Heart left ventricle (tissue), 16 donors: ENCODE measurements at regions not wholly inside any gene's neighbourhood (a gene's known extent, or its start where the extent isn't known, plus 50 kb on each side); places are given as distances from the start of the nearest gene placed in this dataset.

Source experiments
- ATAC-seq, 4 donors: fragments of 200-7000 bp; cut with Tn5 transposase; one replicate each; pipeline ENCODE4 v1.9.1; 2020 to 2022; ENCODE audit warnings: moderate library complexity in 4 of 4, mild to moderate bottlenecking in 3 of 4, moderate number of reproducible peaks in 1 of 4
- DNase-seq, 5 donors: peaks; one replicate each; pipeline ENCODE4 v3.0.0-alpha.2; 2020
- H3K27ac ChIP-seq, 12 donors: fragments of 200-600 bp; sonication (generic) in 4 of 12; one replicate each; pipeline versions ENCODE4 v1.5.0 to v1.8.0; 2016 to 2022; ENCODE audit warnings: mild to moderate bottlenecking in 2 of 12
- H3K27me3 ChIP-seq, 9 donors: fragments of 200-600 bp; sonication (generic) in 2 of 9; one replicate each; pipeline versions ENCODE4 v1.5.1 to v1.8.0; 2016 to 2022; ENCODE audit warnings: mild to moderate bottlenecking in 3 of 9
- H3K36me3 ChIP-seq, 9 donors: fragments of 200-600 bp; sonication (generic) in 2 of 9; one replicate each; pipeline versions ENCODE4 v1.5.0 to v1.8.0; 2018 to 2022; ENCODE audit warnings: mild to moderate bottlenecking in 2 of 9
- H3K4me1 ChIP-seq, 12 donors: fragments of 200-600 bp; sonication (generic) in 4 of 12; one replicate each; pipeline versions ENCODE4 v1.5.0 to v1.8.0; 2016 to 2022; ENCODE audit warnings: mild to moderate bottlenecking in 3 of 12
- H3K4me3 ChIP-seq, 12 donors: fragments of 200-600 bp; sonication (generic) in 4 of 12; one replicate each; pipeline versions ENCODE4 v1.5.0 to v1.8.0; 2017 to 2022; ENCODE audit warnings: mild to moderate bottlenecking in 9 of 12, moderate library complexity in 4 of 12
- H3K9me3 ChIP-seq, 12 donors: fragments of 200-600 bp; sonication (generic) in 4 of 12; one replicate each; pipeline versions ENCODE4 v1.5.0 to v1.8.0; 2016 to 2022; ENCODE audit warnings: mild to moderate bottlenecking in 1 of 12
- POLR2A ChIP-seq, 2 donors: fragments of 450-650 bp; IDR thresholded peaks; one replicate each; pipeline ENCODE4 v1.6.1; 2017; ENCODE audit warnings: antibody characterized with exemption in 2 of 2, mild to moderate bottlenecking in 2 of 2, moderate library complexity in 2 of 2
- WGBS, 4 donors: extraction: QIAGEN DNeasy Blood & Tissue Kit in 2 of 4; methylation state at CpG; one replicate each; pipeline versions ENCODE4 v1.1.5 to v1.1.7; 2013 to 2018; 5-methylcytosine and 5-hydroxymethylcytosine counted together
- intact Hi-C, 10 donors: fragments of 100-400 bp; cut with DNase I; formaldehyde crosslinking; loops; one replicate each; pipeline versions ENCODE4 v1.11.1 to v1.14.2; 2022
- TF ChIP-seq, protein P1 (sequence below), 12 donors: fragments of 200-600 bp; sonication (generic) in 4 of 12; IDR thresholded peaks; one replicate each; pipeline versions ENCODE4 v1.5.0 to v1.8.0; 2018 to 2022; ENCODE audit warnings: antibody characterized with exemption in 12 of 12, mild to moderate bottlenecking in 5 of 12
- donor health status: ischemic (EF 13 %, LVEDD 7.1; RV severe dilation, severe dysfunction).
- donor health status: healthy with polysubstance abuse.
- donor health status: DM: no; HTN: yes; CAD: no.
- donor health status: DM: no; HTN: no; CAD: no.
- donor health status: ischemic (EF 25% LVEDD 6.9; RV normal size, moderate dysfunction).
- donor health status: ischemic (EF 25% LVEDD 5.7; RV mildly dilated, moderate dysfunction).
- donor health status: healthy.
- donor health status: DM: yes; HTN: yes; CAD: no.
- donor health status: ischemic (EF 35%, LVEDD 5.7; RV mildly dilated, moderate dysfunction).
- donor health status: nonischemic (EF 11% LVEDD 7.7; RV severe dilation, severe dysfunction).
- donor health status: DM: yes; HTN: yes; CAD: no.
- donor health status: PGD.
- donor health status: ischemic (EF 29% LVEDD 5.4; RV normal size, mild dysfunction).
- donor health status: nonischemic (EF 23%, LVEDD 6.1; RV moderate dilation, normal function).

DNA sequence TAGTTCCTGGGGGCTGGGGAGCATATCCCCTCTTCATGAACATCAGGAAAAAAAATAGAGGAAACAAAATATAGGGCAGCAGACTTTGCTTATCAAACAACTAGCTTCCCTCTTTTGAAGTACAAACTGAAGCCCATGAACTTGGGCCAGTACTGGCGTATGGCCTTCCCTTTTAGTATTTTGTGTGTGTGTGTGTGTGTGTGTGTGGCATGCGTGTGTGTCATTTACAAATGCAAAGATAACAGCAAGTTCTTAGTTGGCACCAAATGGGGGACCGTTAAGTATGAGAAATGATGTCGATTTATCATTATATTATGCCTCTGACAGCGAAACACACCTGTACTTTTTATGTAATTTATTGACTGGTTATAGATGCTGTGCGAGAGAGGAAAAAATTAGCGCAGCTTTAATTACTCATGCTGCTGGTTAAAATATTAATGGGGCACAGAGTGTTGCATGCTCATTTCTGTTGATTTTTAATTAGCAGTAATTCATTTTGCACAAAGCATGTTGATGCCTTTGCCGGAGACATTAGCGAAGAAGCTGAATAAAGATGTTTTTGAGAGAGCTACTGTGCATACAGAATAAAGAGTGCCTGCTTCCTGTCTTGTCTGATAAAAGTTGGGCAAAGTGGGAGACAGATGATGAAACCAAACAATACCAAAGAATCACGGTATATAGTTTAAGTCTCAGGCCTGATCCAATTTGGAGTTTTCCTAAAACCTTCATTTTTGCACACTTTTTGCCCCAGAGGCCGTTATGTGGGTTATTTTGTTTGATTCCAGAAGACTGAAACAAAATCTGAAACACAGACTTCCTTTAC, 297.1 kb downstream of the SATB1 start:
- 74 to 80% (median 76%) methylated on average over 11 of the region's 11 CpGs for WGBS, 4 donors
- H3K4me1 ChIP-seq, result no peaks in the 10 kb centered on the region
- no peaks in the 10 kb centered on the region for H3K36me3 ChIP-seq
- H3K9me3 ChIP-seq, result no peaks in the 10 kb centered on the region
- no peak for TF ChIP-seq POLR2A (IDR thresholded peaks at IDR 0.05)
- TF ChIP-seq, protein P1, sequence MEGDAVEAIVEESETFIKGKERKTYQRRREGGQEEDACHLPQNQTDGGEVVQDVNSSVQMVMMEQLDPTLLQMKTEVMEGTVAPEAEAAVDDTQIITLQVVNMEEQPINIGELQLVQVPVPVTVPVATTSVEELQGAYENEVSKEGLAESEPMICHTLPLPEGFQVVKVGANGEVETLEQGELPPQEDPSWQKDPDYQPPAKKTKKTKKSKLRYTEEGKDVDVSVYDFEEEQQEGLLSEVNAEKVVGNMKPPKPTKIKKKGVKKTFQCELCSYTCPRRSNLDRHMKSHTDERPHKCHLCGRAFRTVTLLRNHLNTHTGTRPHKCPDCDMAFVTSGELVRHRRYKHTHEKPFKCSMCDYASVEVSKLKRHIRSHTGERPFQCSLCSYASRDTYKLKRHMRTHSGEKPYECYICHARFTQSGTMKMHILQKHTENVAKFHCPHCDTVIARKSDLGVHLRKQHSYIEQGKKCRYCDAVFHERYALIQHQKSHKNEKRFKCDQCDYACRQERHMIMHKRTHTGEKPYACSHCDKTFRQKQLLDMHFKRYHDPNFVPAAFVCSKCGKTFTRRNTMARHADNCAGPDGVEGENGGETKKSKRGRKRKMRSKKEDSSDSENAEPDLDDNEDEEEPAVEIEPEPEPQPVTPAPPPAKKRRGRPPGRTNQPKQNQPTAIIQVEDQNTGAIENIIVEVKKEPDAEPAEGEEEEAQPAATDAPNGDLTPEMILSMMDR (IDR thresholded peaks at IDR 0.05), result no peak
- H3K27me3 ChIP-seq, result no peaks in the 10 kb centered on the region
- no peak for ATAC-seq
- H3K4me3 ChIP-seq, result no peak overlapping the region
- DNase-seq, result no peak
- intact Hi-C loops, result no loop called here
- H3K27ac ChIP-seq, result no peak overlapping the region

- WGBS, 4 donors, result 70 to 82% (median 73%) methylated on average over 3 of the region's 3 CpGs
- Histone ChIP-seq H3K27ac (no peak overlapping the region), H3K36me3 (no peaks in the 10 kb centered on the region), H3K27me3 (no peaks in the 10 kb centered on the region), H3K9me3 (no peaks in the 10 kb centered on the region), H3K4me3 (no peak overlapping the region), H3K4me1 (no peaks in the 10 kb centered on the region)
- DNase-seq (no peak), ATAC-seq (no peak)
- intact Hi-C loops, result no loop called here
- TF ChIP-seq, protein P1 (IDR thresholded peaks at IDR 0.05), result no peak
- no peak for TF ChIP-seq POLR2A (IDR thresholded peaks at IDR 0.05)
These were observed 297.8 kb downstream of the SATB1 start for GRCh38 chr3:18127174-18127858.

- WGBS, 4 donors, result 81 to 92% (median 85%) methylated on average over 5 of the region's 5 CpGs
- H3K4me3 ChIP-seq, result no peak overlapping the region
- H3K9me3 ChIP-seq, result no peaks in the 10 kb centered on the region
- no peaks in the 10 kb centered on the region for H3K36me3 ChIP-seq
- ATAC-seq, result no peak
- no peak for DNase-seq
- no peak for TF ChIP-seq POLR2A (IDR thresholded peaks at IDR 0.05)
- TF ChIP-seq, protein P1 (IDR thresholded peaks at IDR 0.05), result no peak
- H3K4me1 ChIP-seq, result no peaks in the 10 kb centered on the region
- intact Hi-C loops, result no loop called here
- H3K27me3 ChIP-seq, result no peaks in the 10 kb centered on the region
- no peak overlapping the region for H3K27ac ChIP-seq
These were observed 298.4 kb downstream of the SATB1 start for GRCh38 chr3:18126772-18127171.

GRCh38 chr3:18124501-18124900, 300.6 kb downstream of the SATB1 start:
- WGBS, 4 donors, result 74 to 86% (median 83%) methylated on average over 5 of the region's 5 CpGs
- TF ChIP-seq POLR2A (IDR thresholded peaks at IDR 0.05), result no peak
- TF ChIP-seq, protein P1 (IDR thresholded peaks at IDR 0.05), result no peak
- intact Hi-C loops, result no loop called here

More at GRCh38 chr3:18124501-18124900, 300.6 kb downstream of the SATB1 start:
- no peaks in the 10 kb centered on the region for H3K27me3 ChIP-seq
- ATAC-seq (no peak), DNase-seq (no peak)
- no peaks in the 10 kb centered on the region for H3K4me1 ChIP-seq
- no peaks in the 10 kb centered on the region for H3K9me3 ChIP-seq
- H3K27ac ChIP-seq, result no peak overlapping the region
- H3K4me3 ChIP-seq, result no peak overlapping the region
- H3K36me3 ChIP-seq, result no peaks in the 10 kb centered on the region
